ENCODE measurements at regions not wholly inside any gene's neighbourhood (a gene's known extent, or its start where the extent isn't known, plus 50 kb on each side); places are given as distances from the start of the nearest gene placed in this dataset.

DNA sequence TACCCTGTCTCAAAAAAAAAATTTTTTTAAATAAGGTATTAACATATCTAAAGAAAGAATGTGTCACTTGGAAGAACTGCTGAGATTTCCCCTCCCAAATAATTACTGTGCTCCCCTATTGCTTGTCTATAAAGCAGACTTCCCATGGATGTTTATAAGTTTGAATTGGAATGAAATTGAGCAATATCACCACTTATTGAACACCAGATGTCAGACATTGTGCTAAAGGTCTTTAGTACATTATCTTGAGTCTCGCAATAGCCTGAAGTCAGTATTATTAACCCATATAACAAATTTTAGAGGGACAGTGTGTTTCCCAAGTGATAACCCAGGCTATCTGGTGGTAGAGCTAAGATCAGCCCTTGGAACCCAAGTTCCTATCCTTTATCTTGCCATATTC, 69.0 kb upstream of the EPCAM start:
- DNase-seq (no peak), ATAC-seq (no peak)
- H3K4me1 ChIP-seq: peaks cover 0 to 58% of the 10 kb centered on the region in 2 donors
- intact Hi-C loops (cut with DNase I): no loop called here
- H3K27me3 ChIP-seq: no peaks in the 10 kb centered on the region
- H3K4me3 ChIP-seq: no peak overlapping the region
- peak overlapping the region in 1 of 2 donors; percentile 89 for H3K27ac ChIP-seq
- TF ChIP-seq, protein P1, sequence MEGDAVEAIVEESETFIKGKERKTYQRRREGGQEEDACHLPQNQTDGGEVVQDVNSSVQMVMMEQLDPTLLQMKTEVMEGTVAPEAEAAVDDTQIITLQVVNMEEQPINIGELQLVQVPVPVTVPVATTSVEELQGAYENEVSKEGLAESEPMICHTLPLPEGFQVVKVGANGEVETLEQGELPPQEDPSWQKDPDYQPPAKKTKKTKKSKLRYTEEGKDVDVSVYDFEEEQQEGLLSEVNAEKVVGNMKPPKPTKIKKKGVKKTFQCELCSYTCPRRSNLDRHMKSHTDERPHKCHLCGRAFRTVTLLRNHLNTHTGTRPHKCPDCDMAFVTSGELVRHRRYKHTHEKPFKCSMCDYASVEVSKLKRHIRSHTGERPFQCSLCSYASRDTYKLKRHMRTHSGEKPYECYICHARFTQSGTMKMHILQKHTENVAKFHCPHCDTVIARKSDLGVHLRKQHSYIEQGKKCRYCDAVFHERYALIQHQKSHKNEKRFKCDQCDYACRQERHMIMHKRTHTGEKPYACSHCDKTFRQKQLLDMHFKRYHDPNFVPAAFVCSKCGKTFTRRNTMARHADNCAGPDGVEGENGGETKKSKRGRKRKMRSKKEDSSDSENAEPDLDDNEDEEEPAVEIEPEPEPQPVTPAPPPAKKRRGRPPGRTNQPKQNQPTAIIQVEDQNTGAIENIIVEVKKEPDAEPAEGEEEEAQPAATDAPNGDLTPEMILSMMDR (IDR thresholded peaks at IDR 0.05): no peak
- H3K9me3 ChIP-seq: no peaks in the 10 kb centered on the region
- H3K36me3 ChIP-seq: no peaks in the 10 kb centered on the region

DNA sequence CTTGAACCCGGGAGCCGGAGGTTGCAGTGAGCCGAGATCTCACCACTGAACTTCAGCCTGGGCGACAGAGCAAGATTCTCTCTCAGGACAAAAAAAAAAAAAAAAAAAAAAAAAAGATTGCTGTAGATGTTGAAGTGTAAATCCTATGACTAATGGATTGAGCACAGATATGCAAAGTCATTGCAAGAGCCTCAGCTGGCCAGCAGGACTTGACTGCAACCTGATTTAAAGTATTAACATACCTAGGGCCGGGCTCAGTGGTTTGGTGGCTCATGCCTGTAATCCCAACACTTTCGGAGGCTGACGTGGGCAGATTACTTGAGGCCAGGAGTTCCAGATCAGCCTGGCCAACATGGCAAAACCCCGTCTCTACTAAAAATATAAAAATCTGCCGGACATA, 69.6 kb upstream of the EPCAM start:
- H3K36me3 ChIP-seq: no peaks in the 10 kb centered on the region
- ATAC-seq: peak; percentile 36
- DNase-seq: no peak
- peak overlapping the region in 1 of 2 donors; percentile 89 for H3K27ac ChIP-seq
- TF ChIP-seq, protein P1 (IDR thresholded peaks at IDR 0.05): no peak
- peaks cover 0 to 63% of the 10 kb centered on the region in 2 donors for H3K4me1 ChIP-seq
- no peaks in the 10 kb centered on the region for H3K27me3 ChIP-seq
- intact Hi-C loops (cut with DNase I): no loop called here
- no peak overlapping the region for H3K4me3 ChIP-seq
- no peaks in the 10 kb centered on the region for H3K9me3 ChIP-seq

DNA sequence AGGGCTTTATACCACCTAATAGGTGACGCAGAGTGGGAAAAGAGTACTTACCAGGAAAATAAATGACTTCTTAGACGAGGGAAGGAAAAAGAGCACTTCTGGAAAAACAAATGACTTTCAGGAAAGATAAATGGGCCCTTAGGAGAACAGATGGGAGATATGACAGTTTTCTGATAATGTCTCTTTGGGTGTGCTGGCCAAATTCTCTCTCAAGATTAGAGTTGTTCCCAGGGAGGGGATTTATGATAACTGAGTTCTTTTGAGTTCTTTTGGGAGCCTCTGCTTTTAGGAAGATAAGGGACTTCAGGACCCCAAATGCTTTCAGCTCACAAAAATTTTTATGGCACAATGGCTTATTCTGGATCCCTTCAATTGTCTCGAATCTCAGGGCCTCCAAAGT, 70.3 kb upstream of the EPCAM start:
- intact Hi-C loops (cut with DNase I): no loop called here
- H3K36me3 ChIP-seq: no peaks in the 10 kb centered on the region
- TF ChIP-seq, protein P1 (IDR thresholded peaks at IDR 0.05): no peak
- H3K4me3 ChIP-seq: no peak overlapping the region
- no peak for ATAC-seq
- no peaks in the 10 kb centered on the region for H3K27me3 ChIP-seq
- H3K9me3 ChIP-seq: no peaks in the 10 kb centered on the region
- DNase-seq: no peak
- peaks cover 0 to 60% of the 10 kb centered on the region in 2 donors for H3K4me1 ChIP-seq
- H3K27ac ChIP-seq: no peak overlapping the region

DNA sequence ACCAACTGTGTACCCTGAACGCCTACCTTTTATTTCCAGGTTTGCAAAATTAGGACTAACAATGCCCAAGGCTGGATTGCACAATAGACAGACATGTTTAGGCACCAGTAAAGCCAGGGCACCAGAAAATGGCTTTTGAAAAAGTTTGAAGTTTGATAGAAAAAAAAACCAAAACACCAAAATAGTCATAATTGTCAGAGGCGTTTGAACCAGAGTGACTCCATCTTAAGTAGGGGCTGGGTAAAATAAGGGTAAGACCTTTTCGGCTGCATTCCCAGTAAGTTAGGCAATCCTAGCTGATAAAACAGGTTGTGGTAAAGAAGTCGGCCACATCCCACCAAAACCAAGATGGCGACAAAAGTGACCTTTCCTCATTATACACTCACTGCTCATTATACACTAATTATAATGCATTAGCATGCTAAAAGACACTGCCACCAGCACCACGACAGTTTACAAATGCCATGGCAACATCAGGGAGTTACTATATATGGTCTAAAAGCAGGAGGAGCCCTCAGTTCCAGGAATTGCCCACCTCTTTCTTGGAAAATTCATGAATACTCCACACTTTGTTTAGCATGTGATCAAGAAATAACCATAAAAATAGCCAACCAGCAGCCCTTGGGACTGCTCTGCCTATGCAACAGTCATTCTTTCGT, 71.2 kb upstream of the EPCAM start:
- no peaks in the 10 kb centered on the region for H3K36me3 ChIP-seq
- H3K4me1 ChIP-seq: peaks cover 0 to 51% of the 10 kb centered on the region in 2 donors
- no peak overlapping the region for H3K27ac ChIP-seq
- TF ChIP-seq, protein P1 (IDR thresholded peaks at IDR 0.05): no peak
- H3K4me3 ChIP-seq: no peak overlapping the region
- DNase-seq (no peak), ATAC-seq (no peak)
- H3K9me3 ChIP-seq: no peaks in the 10 kb centered on the region
- intact Hi-C loops (cut with DNase I): no loop called here
- H3K27me3 ChIP-seq: no peaks in the 10 kb centered on the region

DNA sequence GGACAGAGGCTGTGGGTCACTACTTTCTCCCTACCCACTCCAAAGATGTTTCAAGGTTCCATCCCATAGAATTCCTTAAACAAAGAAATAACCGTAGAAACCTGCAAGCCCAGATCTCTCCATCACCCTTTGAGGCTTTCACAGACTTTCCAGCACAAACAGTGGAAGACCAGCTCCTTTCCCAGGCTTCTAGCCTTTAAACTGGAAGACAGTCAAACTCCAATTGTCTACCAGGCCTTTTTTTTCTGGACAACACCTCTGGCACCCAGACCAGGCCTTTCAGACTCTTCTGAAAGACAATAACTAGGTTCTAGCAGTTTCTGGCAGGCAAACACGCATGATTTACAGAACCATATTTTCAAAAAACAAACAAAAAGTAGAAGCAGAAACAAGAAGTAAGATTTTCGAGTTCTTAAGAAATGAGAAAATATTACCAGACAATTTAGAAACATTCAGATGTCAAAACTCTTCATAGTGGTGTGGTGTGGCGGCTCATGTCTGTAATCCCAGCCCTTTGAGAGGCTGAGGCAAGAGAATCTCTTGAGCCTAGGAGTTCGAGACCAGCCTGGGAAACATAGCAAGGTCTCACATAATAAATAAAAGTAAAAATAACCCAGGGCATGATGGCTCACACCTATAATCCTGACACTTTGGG, 73.0 kb upstream of the EPCAM start:
- no peak for ATAC-seq
- no peaks in the 10 kb centered on the region for H3K27me3 ChIP-seq
- no peak overlapping the region for H3K4me3 ChIP-seq
- TF ChIP-seq, protein P1 (IDR thresholded peaks at IDR 0.05): no peak
- no peak for DNase-seq
- H3K9me3 ChIP-seq: no peaks in the 10 kb centered on the region
- H3K36me3 ChIP-seq: no peaks in the 10 kb centered on the region
- peak overlapping the region in 1 of 2 donors; percentile 70 for H3K27ac ChIP-seq
- intact Hi-C loops (cut with DNase I): no loop called here
- peaks cover 0 to 39% of the 10 kb centered on the region in 2 donors for H3K4me1 ChIP-seq
